GM18505 (cell line): ENCODE measurements at regions not wholly inside any gene's neighbourhood (a gene's known extent, or its start where the extent isn't known, plus 50 kb on each side); places are given as distances from the start of the nearest gene placed in this dataset.
"Not testable (repeated sequence)": the region's sequence is repeated elsewhere in the genome, so short reads cannot be mapped to it uniquely, and the experiment has no call there.

Experiments
- ATAC-seq: cut with Tn5 transposase; IDR thresholded peaks from one replicate; pipeline ENCODE4 v1.9.1; 2021; ENCODE audit not compliant: unreplicated experiment
- POLR2A ChIP-seq: IDR thresholded peaks from 4 replicates; pipeline ENCODE4 v1.6.1; 2011; ENCODE audit warnings: borderline replicate concordance; ENCODE audit not compliant: insufficient read depth, insufficient read length; ENCODE audit errors: extremely low read depth

DNA sequence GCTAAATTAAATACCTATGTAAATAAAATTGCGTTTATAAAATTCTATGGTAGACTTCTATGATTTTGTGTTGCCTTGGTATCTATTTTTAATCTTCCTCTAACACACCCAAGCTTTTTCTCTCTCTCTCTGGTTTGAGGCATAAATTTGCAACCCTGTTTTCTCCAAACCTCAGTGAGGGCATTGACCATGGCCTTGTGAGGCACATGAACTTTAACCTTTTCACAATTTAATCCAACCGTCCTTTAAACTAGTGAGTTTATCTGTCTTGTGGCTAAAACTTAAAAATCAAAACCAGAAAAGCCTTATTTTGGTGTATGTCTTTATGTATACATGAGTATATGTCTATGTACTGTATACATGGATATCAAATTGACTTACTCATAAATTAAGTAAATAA lies 746.6 kb upstream of the B3GALT2 start:
- TF ChIP-seq POLR2A, result no peak
- no peak for ATAC-seq

DNA sequence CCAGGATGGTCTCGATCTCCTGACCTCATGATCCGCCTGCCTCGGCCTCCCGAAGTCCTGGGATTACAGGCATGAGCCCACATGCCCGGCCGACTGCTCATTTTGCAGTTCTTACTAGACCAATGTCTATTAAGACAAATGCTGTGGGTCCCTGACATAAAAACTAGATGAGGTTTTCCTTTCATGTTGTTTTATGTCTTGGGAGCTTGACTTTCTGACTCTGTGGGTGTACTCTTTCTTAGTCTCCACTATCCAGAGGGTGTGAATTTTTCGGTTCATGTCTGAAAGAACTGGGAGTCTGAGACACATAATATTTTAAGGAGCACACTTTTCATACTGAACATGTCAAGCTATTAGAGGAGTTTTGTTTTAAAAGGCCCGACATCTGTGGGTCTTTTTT lies 744.9 kb upstream of the B3GALT2 start:
- TF ChIP-seq POLR2A, result no peak
- ATAC-seq, result no peak

GRCh38 chr1:193929374-193930033 lies 743.1 kb upstream of the B3GALT2 start:
- no peak for ATAC-seq
- TF ChIP-seq POLR2A, result no peak

DNA sequence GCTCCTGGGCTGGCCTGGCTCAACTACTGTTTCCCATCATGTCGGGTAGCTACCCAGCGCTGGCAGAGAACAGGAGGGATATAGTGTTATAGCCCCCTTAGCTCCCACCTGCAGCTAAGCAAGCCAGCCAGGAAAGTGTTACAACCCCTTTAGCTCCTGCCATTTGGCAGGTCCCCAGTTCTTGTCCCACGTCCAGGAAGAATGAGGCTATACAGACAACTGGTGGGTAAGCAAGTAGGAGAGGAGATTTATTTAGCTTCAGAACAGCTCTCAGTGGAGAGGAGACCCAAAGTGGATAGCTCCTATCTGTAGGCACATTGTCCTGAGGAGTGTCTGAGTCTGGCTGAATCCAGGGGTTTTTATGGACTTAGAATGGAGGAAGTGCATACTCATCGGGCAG lies 741.1 kb upstream of the B3GALT2 start:
- ATAC-seq, result no peak
- TF ChIP-seq POLR2A, result no peak

- no peak for TF ChIP-seq POLR2A
- no peak for ATAC-seq
These were observed 740.5 kb upstream of the B3GALT2 start for GRCh38 chr1:193926956-193927355.

DNA sequence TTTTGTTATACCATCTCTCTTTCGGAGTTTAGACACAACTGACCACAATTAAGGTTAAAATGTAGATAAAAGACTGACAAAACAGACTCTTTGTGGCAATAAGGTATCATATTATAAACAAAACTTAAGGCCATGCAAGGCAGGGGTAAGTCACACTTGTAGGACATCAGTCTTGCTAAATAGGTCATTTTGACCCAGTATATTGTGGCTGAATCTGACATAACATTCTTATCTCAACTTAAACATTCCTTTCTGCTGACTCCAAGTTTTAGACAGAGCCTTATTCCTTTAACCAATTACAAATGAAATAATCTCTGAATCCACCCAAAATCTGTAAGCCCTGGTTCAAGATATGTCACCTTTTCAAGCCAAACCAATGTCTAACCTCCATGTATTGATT lies 733.4 kb upstream of the B3GALT2 start:
- no peak for TF ChIP-seq POLR2A
- ATAC-seq, result no peak

DNA sequence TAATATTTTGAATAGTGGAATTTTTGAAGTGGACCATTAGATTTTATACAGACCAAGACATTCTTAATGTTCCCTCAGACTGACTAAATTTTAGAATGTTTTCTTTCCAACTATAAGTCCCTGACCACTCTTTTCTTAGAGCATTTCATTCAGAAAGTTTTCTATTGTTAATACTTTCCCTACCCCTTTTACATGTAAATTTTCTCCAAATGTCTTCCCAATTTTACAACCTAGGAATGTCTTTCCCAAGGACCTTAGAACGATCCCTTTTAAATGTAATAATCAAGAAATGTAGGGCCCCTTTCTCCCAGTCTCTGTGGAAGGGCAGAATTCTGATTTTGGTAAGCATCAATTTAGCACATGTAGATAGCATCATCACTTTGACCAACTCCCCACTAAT lies 730.0 kb upstream of the B3GALT2 start:
- ATAC-seq, result no peak
- TF ChIP-seq POLR2A, result no peak

GRCh38 chr1:193914871-193915270 lies 728.5 kb upstream of the B3GALT2 start:
- ATAC-seq, result no peak
- no peak for TF ChIP-seq POLR2A

- ATAC-seq, result no peak
- TF ChIP-seq POLR2A, result no peak
These were observed 723.1 kb upstream of the B3GALT2 start for GRCh38 chr1:193909406-193910082.

DNA sequence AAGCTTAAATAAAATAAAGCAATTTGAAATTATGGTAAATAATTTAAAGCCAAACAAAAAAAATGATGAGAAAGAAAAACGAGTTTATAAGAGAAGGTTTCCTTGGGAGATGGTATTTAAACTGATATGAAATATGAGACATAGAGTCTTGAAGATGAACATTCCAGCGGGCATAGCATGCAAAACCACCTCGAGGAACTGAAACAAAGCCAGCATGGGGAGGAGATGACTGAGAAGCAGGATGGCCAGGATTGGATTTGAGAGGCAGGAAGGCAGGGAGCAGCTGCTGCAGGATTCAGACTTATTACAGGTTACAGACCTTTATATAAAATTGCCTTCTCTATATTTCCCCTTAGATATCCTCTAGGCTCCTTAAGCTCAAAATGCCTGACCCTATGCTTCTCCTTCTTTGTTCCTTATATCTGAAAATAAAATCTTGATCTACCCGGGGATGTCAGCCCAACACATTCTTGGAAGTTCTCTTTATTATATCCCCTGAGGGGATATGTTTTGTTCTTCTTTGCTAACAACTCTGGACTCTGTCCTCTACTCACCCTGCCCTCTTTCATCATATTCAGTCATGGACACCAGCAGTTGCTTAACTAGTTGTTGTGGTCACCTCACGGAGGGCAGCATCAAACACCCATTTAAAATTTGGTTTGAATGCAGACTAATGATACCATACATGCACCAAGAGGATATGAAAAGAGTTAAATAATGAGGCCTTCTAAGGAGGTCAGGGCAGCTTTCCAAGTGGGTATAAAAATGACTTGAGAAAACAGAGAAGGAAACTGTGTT lies 719.1 kb upstream of the B3GALT2 start:
- TF ChIP-seq POLR2A, result no peak
- no peak for ATAC-seq

GRCh38 chr1:193891788-193892187 lies 705.4 kb upstream of the B3GALT2 start:
- no peak for TF ChIP-seq POLR2A
- ATAC-seq, result no peak

GRCh38 chr1:193890935-193891334 lies 704.5 kb upstream of the B3GALT2 start:
- ATAC-seq, result no peak
- no peak for TF ChIP-seq POLR2A

DNA sequence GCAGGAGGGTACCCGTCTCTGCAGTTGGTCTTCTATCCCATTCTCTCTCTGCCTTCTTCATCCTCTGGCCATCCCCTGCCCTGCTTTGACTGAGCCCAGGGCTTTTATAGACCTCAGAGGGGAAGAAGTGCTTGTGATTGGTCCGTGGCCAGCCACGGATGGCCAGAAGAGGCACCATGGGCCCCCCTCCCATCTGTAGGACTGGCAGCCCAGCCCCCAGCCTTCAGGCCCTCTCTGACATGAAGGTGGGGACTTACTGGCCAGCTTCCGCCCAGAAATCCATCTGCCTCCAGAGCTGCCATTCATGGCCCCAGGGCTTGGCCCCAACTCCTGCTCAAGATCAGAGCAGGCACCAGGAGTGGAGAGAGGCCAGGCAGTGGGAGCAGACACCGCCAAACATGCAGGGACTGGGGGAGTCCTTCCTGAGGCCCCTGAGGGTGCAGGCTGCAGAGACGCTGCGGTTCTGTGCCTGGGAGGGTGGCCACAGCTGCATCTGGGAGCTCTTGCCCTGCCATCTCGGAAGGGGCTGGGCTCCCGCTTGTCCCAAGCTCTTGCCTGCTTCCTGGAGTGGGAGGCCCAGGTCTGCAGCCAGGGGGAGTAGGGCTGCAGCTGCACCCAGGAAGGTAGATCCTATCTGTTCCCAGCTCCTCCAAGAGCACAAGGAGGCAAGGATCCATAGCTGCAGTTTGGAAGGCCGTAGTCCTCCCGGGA lies 698.6 kb upstream of the B3GALT2 start:
- ATAC-seq, result no peak

DNA sequence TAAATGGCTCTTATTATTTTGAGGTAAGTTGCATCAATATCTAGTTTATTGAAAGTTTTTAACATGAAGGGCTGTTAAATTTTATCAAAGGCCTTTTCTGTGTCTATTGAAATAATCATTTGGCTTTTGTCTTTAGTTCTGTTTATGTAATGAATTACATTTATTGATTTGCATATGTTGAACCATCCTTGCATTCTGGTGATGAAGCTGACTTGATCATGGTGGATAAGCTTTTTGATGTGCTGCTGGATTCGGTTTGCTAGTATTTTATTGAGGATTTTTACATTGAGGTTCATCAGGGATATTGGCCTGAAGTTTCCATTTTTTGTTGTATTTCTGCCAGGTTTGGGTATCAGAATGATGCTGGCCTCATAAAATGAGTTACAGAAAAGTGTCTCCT lies 691.5 kb upstream of the B3GALT2 start:
- not testable (repeated sequence) for ATAC-seq

More for the DNA sequence above, 698.6 kb upstream of the B3GALT2 start:
- no peak for TF ChIP-seq POLR2A

DNA sequence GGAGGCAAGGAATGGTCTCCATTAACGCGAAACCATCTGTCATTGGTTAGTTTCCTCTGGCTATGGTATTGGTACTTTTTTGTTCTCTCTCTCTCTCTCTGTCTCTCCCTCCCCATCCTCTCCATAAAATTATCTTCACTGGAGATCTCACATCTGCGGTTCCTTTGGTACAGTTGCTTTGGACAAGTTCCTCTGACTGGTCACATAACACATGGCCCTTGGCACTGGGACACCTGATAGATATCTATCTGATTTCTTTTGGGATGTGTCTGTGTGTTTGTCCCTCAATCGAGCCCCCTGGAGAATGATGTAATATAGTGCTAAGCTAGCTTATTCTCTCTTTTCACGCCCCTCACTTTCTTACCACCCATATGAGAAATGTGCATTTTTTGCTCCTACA lies 682.0 kb upstream of the B3GALT2 start:
- no peak for TF ChIP-seq POLR2A
- ATAC-seq, result no peak
